ENCODE measurements at regions not wholly inside any gene's neighbourhood (a gene's known extent, or its start where the extent isn't known, plus 50 kb on each side); places are given as distances from the start of the nearest gene placed in this dataset.
"Not testable (repeated sequence)": the region's sequence is repeated elsewhere in the genome, so short reads cannot be mapped to it uniquely, and the experiment has no call there.

- not testable (repeated sequence) for DNase-seq (ENCODE audit: low read depth in 2 of 2)
Measured at GRCh38 chr15:34528055-34528754, 55.2 kb downstream of the GOLGA8B start.

- DNase-seq (ENCODE audit: low read depth in 2 of 2) = not testable (repeated sequence)
Measured at GRCh38 chr15:34527641-34528040, 55.8 kb downstream of the GOLGA8B start.

DNA sequence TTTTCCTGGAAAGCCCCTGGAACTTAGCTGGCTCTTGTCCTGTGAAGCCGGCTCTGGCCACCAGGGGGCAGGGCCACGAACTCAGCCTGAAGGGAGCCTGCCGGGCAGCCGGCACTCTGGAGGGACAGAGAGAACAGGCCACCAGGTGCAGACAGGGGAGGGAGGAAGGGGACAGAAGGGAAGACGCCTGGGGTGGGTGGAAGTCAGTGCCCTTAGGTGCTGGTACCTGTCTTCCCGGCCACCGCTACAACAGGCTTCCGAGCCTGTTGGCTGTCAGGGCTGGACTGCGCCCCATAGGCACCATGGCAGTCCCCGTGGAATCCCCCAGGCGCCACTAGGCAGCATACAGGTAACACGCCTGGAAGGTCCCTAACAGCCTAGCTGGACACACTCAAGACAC lies 59.6 kb downstream of the GOLGA8B start:
- DNase-seq (ENCODE audit: low read depth in 2 of 2) = not testable (repeated sequence)

DNA sequence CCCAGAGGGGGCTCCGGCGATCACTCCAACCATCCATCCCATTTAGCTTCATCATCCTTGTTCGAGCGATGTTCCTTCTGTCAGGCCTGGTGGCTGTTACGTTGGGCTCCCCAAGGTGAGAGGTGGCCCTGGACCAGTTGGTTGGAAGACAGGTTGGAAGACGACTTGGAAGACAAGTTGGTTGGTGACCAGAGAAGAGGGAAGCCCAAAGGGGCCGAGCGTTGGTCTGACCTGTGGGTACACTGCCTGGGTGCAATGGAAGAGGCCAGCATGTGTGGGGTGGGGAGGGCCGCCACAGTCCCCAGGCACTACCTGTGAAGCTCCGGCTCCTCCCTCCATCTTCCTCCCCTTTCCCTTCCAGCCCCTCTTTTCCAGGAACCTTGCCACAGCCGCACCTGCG lies 60.9 kb downstream of the GOLGA8B start:
- DNase-seq (ENCODE audit: low read depth in 2 of 2) = not testable (repeated sequence)

- not testable (repeated sequence) for DNase-seq (ENCODE audit: low read depth in 2 of 2)
Measured at GRCh38 chr15:34521802-34522485, 61.5 kb downstream of the GOLGA8B start.

- DNase-seq (ENCODE audit: low read depth in 2 of 2) = no peak
Measured at GRCh38 chr15:34520566-34520965, 62.9 kb downstream of the GOLGA8B start.

- not testable (repeated sequence) for DNase-seq (ENCODE audit: low read depth in 2 of 2)
Measured at GRCh38 chr15:34520010-34520409, 63.4 kb downstream of the GOLGA8B start.

- peak; percentile 13 to 23 for DNase-seq (ENCODE audit: low read depth in 2 of 2)
Measured at GRCh38 chr15:34514251-34514670, 69.2 kb downstream of the GOLGA8B start.

- DNase-seq (ENCODE audit: low read depth in 2 of 2) = no peak
Measured at GRCh38 chr15:34512628-34513027, 70.8 kb downstream of the GOLGA8B start.

GRCh38 chr15:34501131-34501530 lies 63.5 kb upstream of the GOLGA8A start:
- no peak for DNase-seq (ENCODE audit: low read depth in 2 of 2)

DNA sequence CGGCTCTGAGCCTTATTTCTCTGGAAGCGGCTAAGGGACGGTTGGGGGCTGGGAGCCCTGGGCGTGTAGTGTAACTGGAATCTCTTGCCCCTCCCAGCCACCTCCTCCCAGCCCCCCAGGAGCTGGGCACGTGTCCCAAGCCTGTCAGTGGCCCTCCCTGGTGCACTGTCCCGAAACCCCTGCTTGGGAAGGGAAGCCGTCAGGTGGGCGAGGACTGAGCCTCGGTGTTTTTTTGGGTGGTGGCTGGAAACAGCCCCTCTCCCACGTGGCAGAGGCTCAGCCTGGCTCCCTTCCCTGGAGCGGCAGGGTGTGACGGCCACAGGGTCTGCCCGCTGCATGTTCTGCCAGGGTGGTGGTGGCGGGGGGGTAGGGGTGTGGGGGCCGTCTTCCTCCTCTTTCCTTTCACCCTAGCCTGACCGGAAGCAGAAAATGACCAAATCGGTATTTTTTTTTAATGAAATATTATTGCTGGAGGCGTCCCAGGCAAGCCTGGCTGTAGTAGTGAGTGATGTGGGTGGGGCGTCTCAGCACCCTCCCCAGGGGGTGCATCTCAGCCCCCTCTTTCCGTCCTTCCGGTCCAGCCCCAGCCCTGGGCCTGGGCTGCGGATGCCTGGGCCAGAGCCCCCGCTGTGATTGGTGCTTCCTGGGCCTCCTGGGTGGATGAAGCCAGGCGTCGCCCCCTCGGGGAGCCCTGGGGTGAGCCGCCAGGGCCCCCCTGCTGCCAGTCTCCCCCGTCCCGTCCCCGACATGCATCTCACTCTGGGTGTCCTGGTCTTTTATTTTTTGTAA lies 58.8 kb upstream of the GOLGA8A start:
- DNase-seq (ENCODE audit: low read depth in 2 of 2) = no peak

DNA sequence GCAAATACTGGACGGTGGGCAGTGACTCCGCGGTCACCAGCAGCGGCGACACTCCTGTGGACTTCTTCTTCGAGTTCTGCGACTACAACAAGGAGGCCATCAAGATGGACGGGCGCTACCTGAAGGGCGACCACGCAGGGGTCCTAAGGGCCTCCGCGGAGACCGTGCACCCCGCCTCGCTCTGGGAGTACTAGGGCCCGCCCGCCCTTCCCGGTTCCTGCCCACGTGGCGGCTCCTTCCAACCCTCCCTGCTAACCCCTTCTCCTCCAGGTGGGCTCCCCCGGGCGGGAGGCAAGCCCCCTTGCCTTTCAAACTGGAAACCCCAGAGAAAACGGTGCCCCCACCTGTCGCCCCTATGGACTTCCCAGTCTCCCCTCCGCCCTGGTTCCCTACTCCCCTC lies 58.1 kb upstream of the GOLGA8A start:
- DNase-seq (ENCODE audit: low read depth in 2 of 2) = not testable (repeated sequence)

DNA sequence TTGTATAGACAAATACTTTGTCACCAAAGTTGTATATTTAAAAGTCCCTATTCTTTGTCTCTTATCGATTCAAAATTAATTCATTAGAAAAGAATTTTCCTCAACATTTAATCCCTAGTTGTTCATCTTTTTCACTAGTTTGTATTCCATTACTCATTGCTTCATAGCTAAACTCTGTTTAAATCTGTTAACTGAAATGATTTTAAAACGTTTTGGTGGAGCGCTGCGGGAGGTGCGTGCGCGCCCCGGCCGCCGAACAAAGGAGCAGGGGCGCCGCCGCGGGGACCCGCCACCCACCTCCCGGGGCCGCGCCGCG lies 56.4 kb upstream of the GOLGA8A start:
- no peak for DNase-seq (ENCODE audit: low read depth in 2 of 2)

DNA sequence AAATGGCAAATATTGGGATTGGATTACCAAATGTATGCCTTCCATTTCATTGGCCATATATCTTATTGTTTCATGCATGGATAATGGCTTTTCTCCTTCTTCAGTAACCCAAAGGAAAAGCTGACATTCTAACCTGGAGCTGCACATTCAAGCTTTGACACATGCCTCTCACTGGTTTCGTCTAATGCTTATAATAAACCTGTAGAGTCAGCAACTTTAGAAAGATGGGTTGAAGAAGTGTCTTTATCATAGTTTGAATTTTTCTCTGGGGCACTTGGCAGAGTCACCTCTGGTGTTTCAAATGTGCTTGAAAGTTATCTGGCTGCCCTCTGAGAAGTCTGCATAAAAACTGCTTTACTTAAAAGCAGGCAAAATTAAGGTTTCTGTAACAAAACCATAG lies 55.4 kb upstream of the GOLGA8A start:
- DNase-seq (ENCODE audit: low read depth in 2 of 2) = no peak

- DNase-seq (ENCODE audit: low read depth in 2 of 2) = not testable (repeated sequence)
Measured at GRCh38 chr15:34491488-34491887, 53.9 kb upstream of the GOLGA8A start.

DNA sequence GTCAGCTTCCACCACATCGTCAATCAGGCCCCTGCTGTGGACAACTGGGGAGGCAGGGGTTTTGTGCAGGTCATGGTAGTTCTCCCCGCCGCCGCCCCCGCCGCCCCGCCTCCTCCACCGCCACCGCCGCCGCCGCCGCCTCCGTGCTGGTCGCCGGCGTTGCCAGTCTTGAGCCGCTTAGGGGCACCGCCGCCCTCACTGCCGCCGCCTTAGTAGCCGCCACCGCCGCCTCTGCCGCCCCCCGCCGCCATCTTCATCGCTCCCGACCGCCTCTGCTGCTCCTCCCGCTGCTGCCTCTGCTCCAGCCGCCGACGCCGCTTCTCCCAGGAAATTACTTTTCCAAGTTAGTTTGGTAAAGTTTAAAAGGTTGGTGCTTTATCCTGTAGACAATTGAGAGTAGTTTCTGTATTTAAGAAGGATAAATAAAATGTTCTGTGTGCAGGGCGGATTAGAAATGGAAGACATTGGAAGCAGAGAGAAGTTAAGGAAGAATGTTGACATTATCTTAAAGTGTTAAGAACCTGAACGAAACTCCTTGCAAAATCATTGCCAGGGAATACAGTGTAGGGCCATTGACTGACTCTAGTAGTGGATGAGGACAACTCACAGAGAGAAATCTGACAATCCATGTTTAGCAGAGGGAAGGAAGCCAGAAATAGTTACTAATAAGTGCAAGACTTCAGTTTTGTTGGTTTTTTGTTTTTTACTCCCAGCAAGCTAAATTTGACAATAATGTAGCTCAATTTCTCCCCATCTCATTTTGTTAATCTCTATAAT lies 53.0 kb upstream of the GOLGA8A start:
- DNase-seq (ENCODE audit: low read depth in 2 of 2) = no peak

DNA sequence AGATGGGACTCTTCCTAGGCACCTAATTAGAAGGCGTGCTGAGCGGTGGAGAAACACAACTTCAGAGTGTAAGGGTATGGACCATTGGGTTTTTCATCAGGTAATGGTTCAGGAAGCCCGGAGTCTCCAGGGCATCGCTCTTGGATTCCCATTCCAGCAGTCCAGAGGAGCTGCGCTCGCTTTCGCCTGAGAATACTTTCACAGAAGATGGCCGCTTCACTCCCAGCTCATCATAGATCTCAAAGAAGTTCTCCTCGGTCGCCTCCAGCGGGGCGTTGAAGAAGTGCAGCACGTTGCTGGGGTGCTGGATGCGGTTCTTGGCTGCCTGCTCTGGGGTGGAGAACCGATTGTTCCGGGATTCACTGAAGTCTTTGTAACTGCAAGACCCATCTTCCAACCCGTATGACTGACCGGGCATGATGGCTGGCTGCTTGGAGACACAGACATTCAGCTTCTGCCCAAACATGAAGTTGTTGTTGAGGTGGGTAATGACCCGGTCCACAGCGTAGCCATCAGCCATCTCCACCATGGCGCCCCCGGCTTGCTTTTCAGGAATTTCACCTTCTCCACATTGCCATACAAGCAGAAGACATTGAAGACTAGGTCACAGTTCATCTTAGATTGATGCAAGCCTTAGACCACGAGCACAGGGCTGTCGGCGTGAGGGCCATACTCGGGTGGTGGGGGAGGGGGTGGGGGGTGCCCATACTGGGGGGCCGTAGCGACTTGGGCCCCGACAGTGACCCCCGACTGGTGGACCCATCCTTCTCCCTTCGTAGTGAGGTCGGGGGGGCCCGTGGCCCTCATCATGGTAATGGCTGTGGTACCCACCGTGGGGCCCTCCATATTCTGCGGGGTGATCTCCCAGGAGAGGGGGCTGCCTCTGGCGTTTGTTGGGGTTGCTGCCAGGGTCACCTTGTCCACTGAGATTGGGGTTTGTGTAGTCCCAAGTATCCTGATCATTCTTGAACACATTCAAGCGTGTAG lies 51.7 kb upstream of the GOLGA8A start:
- DNase-seq (ENCODE audit: low read depth in 2 of 2) = not testable (repeated sequence)

Data from stimulated activated CD8-positive, alpha-beta memory T cell treated with anti-CD3 and anti-CD28 coated beads, Interleukin-2, amount 100 ng/mL, for 48 hours (primary cell).